Mesenchymal stem cell (in vitro differentiated cells and primary cell): ENCODE measurements at regions not wholly inside any gene's neighbourhood (a gene's known extent, or its start where the extent isn't known, plus 50 kb on each side); places are given as distances from the start of the nearest gene placed in this dataset.

ENCODE experiments used
- DNase-seq: peaks from one replicate; pipeline ENCODE4 v3.0.0-alpha.2; 2013
- H2AFZ ChIP-seq: one replicate; pipeline ENCODE4 v1.6.1; 2013; ENCODE audit warnings: low read depth, mild to moderate bottlenecking, control low read depth, inconsistent platforms, low read length, moderate library complexity
- H2AK5ac ChIP-seq: 2 replicates; pipeline ENCODE4 v1.6.1; 2013; ENCODE audit warnings: low read length, moderate library complexity, mild to moderate bottlenecking, inconsistent platforms; ENCODE audit not compliant: severe bottlenecking
- H2BK120ac ChIP-seq: one replicate; pipeline ENCODE4 v1.6.1; 2013; ENCODE audit warnings: low read depth, mild to moderate bottlenecking, inconsistent platforms, low read length, moderate library complexity
- H2BK12ac ChIP-seq, 2 experiments: one replicate each; pipeline ENCODE4 v1.6.1; 2013; ENCODE audit warnings: inconsistent platforms in 2 of 2, low read length in 2 of 2, mild to moderate bottlenecking in 2 of 2, moderate library complexity in 2 of 2, control low read depth in 1 of 2
- H2BK15ac ChIP-seq: one replicate; pipeline ENCODE4 v1.6.1; 2013; ENCODE audit warnings: mild to moderate bottlenecking, low read depth, inconsistent platforms; ENCODE audit not compliant: poor library complexity, severe bottlenecking
- H2BK5ac ChIP-seq: 2 replicates; pipeline ENCODE4 v1.6.1; 2013; ENCODE audit warnings: low read depth, mild to moderate bottlenecking, low read length, control low read depth, inconsistent platforms; ENCODE audit not compliant: poor library complexity, severe bottlenecking
- H3K14ac ChIP-seq, 2 experiments: one replicate each; pipeline ENCODE4 v1.6.1; 2013; ENCODE audit warnings: inconsistent platforms in 2 of 2, low read length in 2 of 2, control low read depth in 1 of 2, mild to moderate bottlenecking in 1 of 2, moderate library complexity in 1 of 2
- H3K18ac ChIP-seq, 2 experiments: one replicate each; pipeline ENCODE4 v1.6.1; 2013; ENCODE audit warnings: inconsistent platforms in 2 of 2, low read length in 2 of 2, control low read depth in 1 of 2, low read depth in 1 of 2, mild to moderate bottlenecking in 1 of 2
- H3K23ac ChIP-seq, 2 experiments: one replicate each; pipeline ENCODE4 v1.6.1; 2013; ENCODE audit warnings: inconsistent platforms in 2 of 2, low read length in 2 of 2, mild to moderate bottlenecking in 2 of 2, moderate library complexity in 2 of 2, control low read depth in 1 of 2
- H3K27ac ChIP-seq: 2 replicates; pipeline ENCODE4 v1.5.1; 2013; ENCODE audit warnings: mild to moderate bottlenecking, moderate library complexity, low read length, control low read depth, inconsistent platforms; ENCODE audit not compliant: poor library complexity, severe bottlenecking
- H3K27me3 ChIP-seq, 2 experiments: 2 replicates each; pipeline versions ENCODE4 v1.6.1 to v1.7.0; 2013; ENCODE audit warnings: low read length in 2 of 2, mild to moderate bottlenecking in 2 of 2, moderate library complexity in 2 of 2, control low read depth in 1 of 2, inconsistent platforms in 1 of 2; ENCODE audit not compliant: control insufficient read depth in 1 of 2, insufficient read depth in 1 of 2
- H3K36me3 ChIP-seq, 2 experiments: 2 replicates each; pipeline versions ENCODE4 v1.6.1 to v1.7.0; 2013; ENCODE audit warnings: low read length in 2 of 2, control low read depth in 1 of 2, inconsistent platforms in 1 of 2, low read depth in 1 of 2, mild to moderate bottlenecking in 1 of 2; ENCODE audit not compliant: insufficient read depth in 2 of 2, control insufficient read depth in 1 of 2
- H3K4ac ChIP-seq, 2 experiments: one replicate each; pipeline ENCODE4 v1.6.1; 2013; ENCODE audit warnings: inconsistent platforms in 2 of 2, low read length in 2 of 2, mild to moderate bottlenecking in 2 of 2, moderate library complexity in 2 of 2, control low read depth in 1 of 2, low read depth in 1 of 2
- H3K4me1 ChIP-seq: 2 replicates; pipeline ENCODE4 v1.6.1; 2013; ENCODE audit warnings: low read depth, low read length, control low read depth; ENCODE audit not compliant: control insufficient read depth, insufficient read depth
- H3K4me2 ChIP-seq: 2 replicates; pipeline ENCODE4 v1.6.1; 2013; ENCODE audit warnings: low read length, mild to moderate bottlenecking, inconsistent platforms; ENCODE audit not compliant: poor library complexity, severe bottlenecking
- H3K4me3 ChIP-seq, 2 experiments: 2 replicates each; pipeline versions ENCODE4 v1.5.1 to v1.7.0; 2013; ENCODE audit warnings: low read length in 2 of 2, mild to moderate bottlenecking in 2 of 2, control low read depth in 1 of 2, low read depth in 1 of 2; ENCODE audit not compliant: insufficient read depth in 1 of 2
- H3K79me1 ChIP-seq: replicated peaks from 2 replicates; pipeline ENCODE4 v1.6.1; 2013; ENCODE audit warnings: mild to moderate bottlenecking, control low read depth, low read length, inconsistent platforms; ENCODE audit not compliant: poor library complexity, severe bottlenecking
- H3K9ac ChIP-seq: 2 replicates; pipeline ENCODE4 v1.7.0; 2013; ENCODE audit warnings: mild to moderate bottlenecking, low read length, moderate library complexity
- H3K9me3 ChIP-seq: 2 replicates; pipeline ENCODE4 v1.7.0; 2013; ENCODE audit warnings: mild to moderate bottlenecking, low read length; ENCODE audit not compliant: control insufficient read depth
- H4K8ac ChIP-seq: one replicate; pipeline ENCODE4 v1.6.1; 2013; ENCODE audit warnings: inconsistent platforms, mild to moderate bottlenecking, low read length, moderate library complexity
- H4K91ac ChIP-seq: one replicate; pipeline ENCODE4 v1.6.1; 2013; ENCODE audit warnings: mild to moderate bottlenecking, low read length, inconsistent platforms
- WGBS: methylation state at CpG from one replicate; pipeline ENCODE4 v1.1.7; 2013; ENCODE audit warnings: mixed read lengths; 5-methylcytosine and 5-hydroxymethylcytosine counted together

DNA sequence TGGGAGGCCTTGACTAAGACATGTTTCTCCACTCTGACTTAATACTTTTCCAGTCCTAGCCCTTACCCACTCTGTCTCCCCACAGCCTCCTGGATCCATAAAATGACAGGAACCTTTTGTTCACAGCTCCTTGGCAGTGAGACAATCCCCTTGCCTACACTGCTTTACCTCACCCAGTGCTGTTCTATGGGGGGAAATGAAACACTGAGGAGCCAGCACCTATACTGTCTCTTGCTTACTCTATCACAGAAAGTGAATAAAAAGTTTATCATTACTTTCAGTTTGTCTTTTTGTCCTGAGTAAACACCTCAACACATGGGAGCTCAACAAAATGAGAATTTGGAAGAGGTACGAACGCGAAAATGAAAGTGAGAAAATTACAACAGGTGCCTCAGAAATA is 127.2 kb upstream of the DAAM1 start:
- H3K4me1 ChIP-seq, result peaks cover 3% of the 10 kb centered on the region
- H3K14ac ChIP-seq, result no peak overlapping the region
- no peak overlapping the region for H3K23ac ChIP-seq
- H2AFZ ChIP-seq, result no peak overlapping the region
- peaks cover 28% of the 10 kb centered on the region for H3K9me3 ChIP-seq
- no peak overlapping the region for H2BK12ac ChIP-seq
- no peak overlapping the region for H3K4ac ChIP-seq
- no peak overlapping the region for H3K4me2 ChIP-seq
- H3K36me3 ChIP-seq, result no peaks in the 10 kb centered on the region
- no peak overlapping the region for H3K27ac ChIP-seq
- no peaks in the 10 kb centered on the region for H3K79me1 ChIP-seq
- H4K91ac ChIP-seq, result no peak overlapping the region
- no peaks in the 10 kb centered on the region for H3K27me3 ChIP-seq
- H2BK120ac ChIP-seq, result no peak overlapping the region
- no peak overlapping the region for H3K4me3 ChIP-seq
- H2AK5ac ChIP-seq, result no peak overlapping the region
- H2BK5ac ChIP-seq, result no peak overlapping the region
- 86% methylated on average over 3 of the region's 3 CpGs for WGBS
- H4K8ac ChIP-seq, result no peak overlapping the region
- no peak overlapping the region for H3K9ac ChIP-seq
- H3K18ac ChIP-seq, result no peak overlapping the region
- no peak overlapping the region for H2BK15ac ChIP-seq
- DNase-seq, result no peak

DNA sequence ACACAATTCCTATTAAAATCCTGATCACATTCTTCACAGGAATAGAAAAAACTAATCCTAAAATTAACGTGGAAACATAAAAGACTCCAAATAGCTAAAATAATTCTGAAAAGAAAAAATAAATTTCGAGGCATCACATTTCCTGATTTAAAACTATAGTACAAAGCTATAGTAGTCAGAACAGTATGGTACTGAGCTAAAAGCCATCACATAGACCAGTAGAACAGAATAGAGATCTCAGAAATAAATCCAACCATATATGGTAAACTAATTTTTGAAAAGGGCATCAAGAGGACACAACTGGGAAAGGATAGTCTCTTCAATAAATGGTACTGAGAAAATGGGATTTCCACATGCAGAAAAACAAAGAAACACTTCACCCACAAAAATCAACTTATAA is 125.2 kb upstream of the DAAM1 start:
- no peak overlapping the region for H3K4me3 ChIP-seq
- no peak overlapping the region for H3K4me2 ChIP-seq
- H3K9me3 ChIP-seq, result peaks cover 31% of the 10 kb centered on the region
- no peak overlapping the region for H3K14ac ChIP-seq
- no peak overlapping the region for H3K23ac ChIP-seq
- H2AK5ac ChIP-seq, result no peak overlapping the region
- no peak overlapping the region for H3K4ac ChIP-seq
- H3K4me1 ChIP-seq, result peaks cover 3% of the 10 kb centered on the region
- H2BK120ac ChIP-seq, result no peak overlapping the region
- 83% methylated on average over 1 of the region's 2 CpGs for WGBS
- H3K27me3 ChIP-seq, result no peaks in the 10 kb centered on the region
- DNase-seq, result no peak
- no peak overlapping the region for H2AFZ ChIP-seq
- no peak overlapping the region for H3K27ac ChIP-seq
- H3K9ac ChIP-seq, result no peak overlapping the region
- H3K79me1 ChIP-seq, result no peaks in the 10 kb centered on the region
- H2BK12ac ChIP-seq, result no peak overlapping the region
- no peaks in the 10 kb centered on the region for H3K36me3 ChIP-seq
- no peak overlapping the region for H4K91ac ChIP-seq
- no peak overlapping the region for H4K8ac ChIP-seq
- no peak overlapping the region for H2BK15ac ChIP-seq
- H2BK5ac ChIP-seq, result no peak overlapping the region
- H3K18ac ChIP-seq, result no peak overlapping the region

DNA sequence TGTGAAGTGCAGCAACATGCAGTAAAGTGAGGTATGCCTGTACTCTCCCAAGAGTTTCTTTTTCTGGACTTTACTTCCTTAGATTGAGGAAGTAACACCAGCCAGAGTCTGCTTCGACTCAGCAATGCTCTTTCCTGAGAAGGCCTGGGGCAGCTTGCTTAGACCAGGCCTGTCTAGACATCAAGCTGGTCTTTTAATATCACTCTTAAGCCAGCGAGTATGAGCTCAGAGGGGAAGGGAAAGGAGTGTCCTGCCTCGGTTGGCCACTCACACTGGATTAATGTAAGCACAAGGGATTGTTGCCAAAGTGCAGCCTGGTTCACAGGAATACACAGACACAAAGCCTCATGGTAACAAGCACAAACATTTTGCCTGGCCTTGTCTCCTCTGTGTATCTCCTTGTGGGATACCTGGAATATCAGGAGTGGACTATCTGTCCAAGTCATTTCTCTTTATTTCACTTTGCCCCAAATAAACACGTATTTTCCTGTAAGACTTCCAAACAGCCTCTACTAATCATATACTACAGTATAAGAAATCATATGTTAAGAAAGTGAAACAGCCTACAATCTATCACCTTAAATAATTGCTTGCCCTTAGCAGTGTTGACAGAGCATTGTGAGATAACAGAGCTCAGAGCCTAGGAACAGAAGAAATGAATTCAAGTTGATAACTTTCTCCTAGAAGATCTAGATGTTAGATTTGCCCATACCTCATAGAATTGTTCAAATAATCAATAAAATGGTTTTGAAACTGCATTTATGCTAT is 121.2 kb upstream of the DAAM1 start:
- Histone ChIP-seq H2BK12ac (peak overlapping the region; percentile 15 to 39), H3K4me1 (no peaks in the 10 kb centered on the region), H2BK15ac (no peak overlapping the region), H2AFZ (no peak overlapping the region), H3K36me3 (no peaks in the 10 kb centered on the region), H3K4me3 (no peak overlapping the region), H3K9me3 (peaks cover 31% of the 10 kb centered on the region), H4K91ac (no peak overlapping the region), H3K14ac (peak overlapping the region in 1 of 2 experiments; percentile 41), H2BK5ac (no peak overlapping the region), H2AK5ac (no peak overlapping the region), H3K27ac (no peak overlapping the region), H3K4me2 (no peak overlapping the region), H3K9ac (no peak overlapping the region), H3K23ac (peak overlapping the region in 1 of 2 experiments; percentile 9), H3K18ac (peak overlapping the region; percentile 66 to 75), H4K8ac (peak overlapping the region; percentile 87), H3K79me1 (no peaks in the 10 kb centered on the region), H3K4ac (no peak overlapping the region), H3K27me3 (no peaks in the 10 kb centered on the region), H2BK120ac (no peak overlapping the region)
- DNase-seq, result peak; percentile 26
- 49% methylated on average over 3 of the region's 4 CpGs for WGBS

DNA sequence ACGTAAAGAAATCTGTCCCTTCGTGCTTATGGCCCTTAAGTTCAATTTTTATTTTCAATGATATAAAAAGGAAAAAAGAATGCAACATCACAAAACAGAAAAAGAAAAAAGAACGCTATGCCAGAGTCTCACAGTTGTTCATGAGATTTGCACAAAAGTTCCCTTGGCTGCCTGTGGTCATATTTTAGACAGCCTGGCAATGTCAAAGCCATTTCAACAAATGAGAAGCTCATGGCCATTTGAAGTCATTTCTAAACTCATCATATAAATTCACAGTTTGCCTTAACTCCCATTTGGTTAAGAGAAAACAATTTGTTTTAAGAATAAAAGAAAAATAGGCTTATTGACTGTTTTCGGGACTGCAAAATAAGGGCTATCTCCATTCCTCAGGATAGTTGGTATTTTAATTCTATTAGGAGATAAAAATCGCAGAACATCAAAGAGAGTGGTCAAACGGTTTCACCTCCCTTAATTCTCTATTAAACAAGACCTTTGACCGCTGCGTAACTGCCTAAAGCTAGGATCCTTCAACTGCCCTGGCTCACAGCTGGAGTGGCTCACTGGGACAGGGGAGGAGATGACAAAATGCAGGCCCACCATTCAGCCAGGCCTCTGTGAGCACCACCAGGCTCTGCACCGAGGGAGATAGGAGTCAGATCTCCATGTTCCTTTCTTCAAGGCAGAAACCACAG is 119.2 kb upstream of the DAAM1 start:
- Histone ChIP-seq H3K4me1 (no peaks in the 10 kb centered on the region), H2BK120ac (no peak overlapping the region), H3K36me3 (no peaks in the 10 kb centered on the region), H3K79me1 (no peaks in the 10 kb centered on the region), H4K8ac (no peak overlapping the region), H2BK15ac (no peak overlapping the region), H3K14ac (no peak overlapping the region), H3K23ac (no peak overlapping the region), H3K27ac (no peak overlapping the region), H2AFZ (peak overlapping the region; percentile 46), H3K27me3 (no peaks in the 10 kb centered on the region), H4K91ac (no peak overlapping the region), H3K4ac (no peak overlapping the region), H3K9me3 (peaks cover 16% of the 10 kb centered on the region), H2BK12ac (no peak overlapping the region), H3K4me3 (no peak overlapping the region), H2BK5ac (no peak overlapping the region), H3K18ac (no peak overlapping the region), H3K9ac (no peak overlapping the region), H3K4me2 (no peak overlapping the region), H2AK5ac (no peak overlapping the region)
- no peak for DNase-seq
- WGBS, result 39% methylated on average over 5 of the region's 9 CpGs
